Suprapubic skin (tissue), 3 donors: ENCODE measurements at regions not wholly inside any gene's neighbourhood (a gene's known extent, or its start where the extent isn't known, plus 50 kb on each side); places are given as distances from the start of the nearest gene placed in this dataset.

ENCODE experiments used
- EP300 ChIP-seq: sonication (generic); formaldehyde crosslinking; IDR thresholded peaks from one replicate; pipeline ENCODE4 v1.6.1; 2017; ENCODE audit warnings: antibody characterized with exemption
- POLR2A ChIP-seq, 2 donors: fragments of 450-650 bp; IDR thresholded peaks; one replicate each; pipeline ENCODE4 v1.6.1; 2017; ENCODE audit warnings: antibody characterized with exemption in 2 of 2, mild to moderate bottlenecking in 2 of 2, moderate library complexity in 2 of 2
- TF ChIP-seq, protein P1 (sequence below), 2 donors: fragments of 200-600 bp in 1 of 2; fragments of 450-650 bp in 1 of 2; sonication (generic) in 1 of 2; IDR thresholded peaks; one replicate each; pipeline ENCODE4 v1.5.1; 2016 to 2019; ENCODE audit warnings: antibody characterized with exemption in 2 of 2, mild to moderate bottlenecking in 1 of 2, moderate library complexity in 1 of 2

GRCh38 chr10:117492504-117492903 is 50.0 kb upstream of the EMX2 start:
- TF ChIP-seq, protein P1, sequence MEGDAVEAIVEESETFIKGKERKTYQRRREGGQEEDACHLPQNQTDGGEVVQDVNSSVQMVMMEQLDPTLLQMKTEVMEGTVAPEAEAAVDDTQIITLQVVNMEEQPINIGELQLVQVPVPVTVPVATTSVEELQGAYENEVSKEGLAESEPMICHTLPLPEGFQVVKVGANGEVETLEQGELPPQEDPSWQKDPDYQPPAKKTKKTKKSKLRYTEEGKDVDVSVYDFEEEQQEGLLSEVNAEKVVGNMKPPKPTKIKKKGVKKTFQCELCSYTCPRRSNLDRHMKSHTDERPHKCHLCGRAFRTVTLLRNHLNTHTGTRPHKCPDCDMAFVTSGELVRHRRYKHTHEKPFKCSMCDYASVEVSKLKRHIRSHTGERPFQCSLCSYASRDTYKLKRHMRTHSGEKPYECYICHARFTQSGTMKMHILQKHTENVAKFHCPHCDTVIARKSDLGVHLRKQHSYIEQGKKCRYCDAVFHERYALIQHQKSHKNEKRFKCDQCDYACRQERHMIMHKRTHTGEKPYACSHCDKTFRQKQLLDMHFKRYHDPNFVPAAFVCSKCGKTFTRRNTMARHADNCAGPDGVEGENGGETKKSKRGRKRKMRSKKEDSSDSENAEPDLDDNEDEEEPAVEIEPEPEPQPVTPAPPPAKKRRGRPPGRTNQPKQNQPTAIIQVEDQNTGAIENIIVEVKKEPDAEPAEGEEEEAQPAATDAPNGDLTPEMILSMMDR (IDR thresholded peaks at IDR 0.05) = no peak
- TF ChIP-seq EP300 (no peak), POLR2A (IDR thresholded peaks at IDR 0.05) (no peak)
